Right renal pelvis (tissue), 4 donors: ENCODE measurements at regions not wholly inside any gene's neighbourhood (a gene's known extent, or its start where the extent isn't known, plus 50 kb on each side); places are given as distances from the start of the nearest gene placed in this dataset.
"Not testable (repeated sequence)": the region's sequence is repeated elsewhere in the genome, so short reads cannot be mapped to it uniquely, and the experiment has no call there.

Experiments used
- DNase-seq, 4 donors: peaks; one replicate each; pipeline ENCODE4 v3.0.0-alpha.2; 2013; ENCODE audit warnings: low read depth in 4 of 4, low spot score in 3 of 4, missing footprints in 1 of 4

DNA sequence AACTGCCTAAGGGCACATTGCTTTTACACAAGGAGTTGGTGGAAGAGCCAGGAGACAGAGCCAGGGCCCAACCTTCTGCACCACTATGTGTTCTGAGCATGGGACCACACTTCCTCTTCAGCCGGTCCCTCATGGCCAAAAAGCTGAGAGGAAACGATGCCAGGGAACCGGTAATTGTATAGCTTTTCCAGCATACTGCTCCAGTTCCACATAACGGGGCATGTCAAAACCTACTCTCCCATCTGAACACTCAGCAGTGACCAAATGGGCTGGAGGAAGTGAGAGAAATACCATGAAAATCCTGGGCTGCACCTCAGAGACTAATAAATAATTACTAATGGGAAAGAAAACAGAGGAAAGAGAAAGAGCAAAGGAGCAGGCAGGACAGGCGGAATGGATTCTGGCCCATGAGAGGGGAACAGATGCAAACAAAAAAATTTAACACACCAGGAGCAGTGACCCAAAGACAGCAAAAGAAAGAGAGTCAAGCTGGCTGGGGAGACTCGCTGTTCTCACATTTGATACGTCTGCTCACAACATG lies 52.0 kb upstream of the BMP2 start:
- no peak for DNase-seq

DNA sequence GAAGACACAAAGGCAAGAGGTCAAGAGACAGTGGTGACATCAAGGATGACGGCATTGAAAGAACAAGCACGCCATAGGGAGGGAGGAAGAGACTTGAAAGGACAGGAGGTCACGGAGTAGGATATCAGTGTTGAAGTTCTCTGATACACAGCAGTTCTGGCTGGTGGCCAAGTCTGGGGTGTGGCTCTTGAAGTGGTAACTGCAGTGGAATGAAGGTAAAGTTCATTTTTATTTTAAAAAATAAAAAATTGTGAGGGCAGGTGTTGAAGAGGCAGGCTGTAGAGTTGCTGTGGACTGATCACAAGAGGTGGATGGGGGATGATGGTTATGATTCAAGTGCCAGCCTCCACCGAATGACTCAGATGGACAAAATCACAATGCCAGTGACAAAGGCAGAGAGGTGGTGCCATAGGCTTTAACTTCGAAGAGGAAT lies 53.2 kb upstream of the BMP2 start:
- DNase-seq = no peak

DNA sequence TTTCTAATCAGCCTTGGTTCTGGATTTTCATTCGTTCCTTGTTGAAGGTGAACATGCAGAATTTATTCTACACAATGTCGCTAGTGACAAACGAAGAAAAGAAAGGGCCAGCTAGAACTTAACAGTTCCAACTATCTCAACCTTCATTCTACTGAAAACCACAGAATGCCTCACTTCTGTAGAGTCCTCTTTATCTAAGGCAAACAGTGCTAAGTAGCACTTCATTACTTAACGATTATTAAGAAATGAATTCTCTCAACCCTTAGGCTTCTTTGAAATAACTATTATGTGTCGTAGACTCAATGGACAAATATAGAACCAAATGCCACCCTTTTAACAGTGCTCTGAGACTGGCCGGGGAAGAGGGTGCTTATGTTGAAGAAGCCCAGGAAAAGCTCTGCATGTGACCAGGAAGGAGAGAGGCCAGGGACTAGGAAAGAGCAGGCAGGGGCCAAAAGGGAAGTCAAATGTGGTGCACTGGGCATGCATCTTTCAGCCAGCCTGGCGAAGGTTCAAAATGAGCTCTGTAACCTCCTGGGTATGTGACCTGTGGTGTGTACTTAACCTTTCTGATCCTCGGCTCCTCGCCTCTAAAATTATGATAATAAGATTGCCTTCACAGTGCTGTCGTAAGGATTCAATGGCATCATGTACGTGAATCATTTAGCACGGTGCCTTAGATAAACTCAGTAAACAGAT lies 55.4 kb upstream of the BMP2 start:
- no peak for DNase-seq

DNA sequence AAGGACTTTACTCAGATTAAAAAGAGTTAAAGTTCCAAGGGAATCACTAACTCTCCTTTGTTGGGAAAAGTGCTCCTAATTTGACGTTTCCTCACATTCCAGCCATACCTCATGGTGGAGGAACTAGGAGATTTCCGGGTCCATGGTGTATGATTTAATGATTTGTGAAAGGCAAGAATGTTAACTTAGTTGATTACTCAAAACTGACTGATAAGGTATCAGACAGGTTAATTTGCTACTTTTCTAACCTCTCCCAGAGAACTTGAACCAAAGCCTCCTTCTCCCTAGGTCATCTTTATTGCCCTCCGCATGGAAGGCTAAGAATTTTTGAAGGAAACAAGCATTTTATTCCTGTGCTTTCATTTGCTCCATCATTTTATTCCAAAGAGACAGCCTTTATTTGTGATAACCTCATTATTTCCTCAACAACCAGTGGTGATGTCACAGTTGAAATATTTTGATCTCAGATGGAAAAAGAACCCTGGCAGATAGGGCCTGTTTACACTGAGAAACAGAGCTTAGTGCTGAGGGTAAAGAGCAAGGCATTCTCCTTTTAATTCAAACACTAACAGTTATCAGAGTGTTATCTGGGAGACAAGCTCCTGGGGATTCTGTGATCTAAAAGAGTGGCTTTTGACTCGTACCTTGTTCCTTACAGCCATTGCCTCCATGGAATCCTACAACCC lies 57.4 kb upstream of the BMP2 start:
- no peak for DNase-seq

DNA sequence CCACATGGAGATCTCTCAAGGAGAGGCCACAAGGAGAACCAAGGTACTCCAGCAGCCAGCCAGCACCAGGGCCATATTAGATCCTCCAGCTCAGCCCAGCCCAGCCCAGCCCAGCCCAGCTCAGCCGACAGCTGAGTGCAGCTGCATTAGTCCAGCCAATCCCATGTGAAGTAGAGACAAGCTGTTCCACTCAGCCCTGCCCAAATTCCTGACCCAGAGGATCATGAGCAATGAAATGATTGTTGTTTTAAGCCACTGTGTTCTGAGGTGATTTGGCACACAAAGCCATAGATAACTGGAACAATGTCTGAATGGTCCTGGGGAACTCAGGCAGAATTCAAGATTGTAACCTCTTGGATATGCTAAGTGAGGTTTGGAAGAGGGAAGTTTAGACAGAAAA lies 59.5 kb upstream of the BMP2 start:
- no peak for DNase-seq

DNA sequence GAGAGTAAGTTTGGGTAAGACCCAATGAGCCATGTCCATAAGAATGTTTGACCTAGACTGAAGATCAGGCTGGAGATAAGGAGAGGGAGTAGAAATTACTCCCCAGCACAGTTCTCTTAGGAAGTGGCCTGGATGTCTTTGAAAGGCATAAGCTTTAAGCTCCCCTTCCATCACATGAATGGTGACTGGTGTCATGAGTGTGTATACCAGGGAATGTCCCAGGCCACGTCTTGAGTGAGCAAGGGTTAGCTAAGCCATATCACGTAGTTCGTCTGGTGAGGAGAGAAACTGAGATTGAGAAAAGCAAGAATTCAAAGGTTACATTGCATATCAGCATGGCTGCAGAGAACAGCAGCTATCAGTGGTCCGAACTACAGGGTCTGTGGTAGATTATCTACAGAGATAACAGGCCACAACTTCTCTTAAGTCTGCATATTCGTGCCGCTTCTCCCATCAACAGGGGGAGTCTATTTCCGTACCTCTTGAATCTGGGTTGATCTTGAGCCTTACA lies 60.1 kb upstream of the BMP2 start:
- DNase-seq = no peak

DNA sequence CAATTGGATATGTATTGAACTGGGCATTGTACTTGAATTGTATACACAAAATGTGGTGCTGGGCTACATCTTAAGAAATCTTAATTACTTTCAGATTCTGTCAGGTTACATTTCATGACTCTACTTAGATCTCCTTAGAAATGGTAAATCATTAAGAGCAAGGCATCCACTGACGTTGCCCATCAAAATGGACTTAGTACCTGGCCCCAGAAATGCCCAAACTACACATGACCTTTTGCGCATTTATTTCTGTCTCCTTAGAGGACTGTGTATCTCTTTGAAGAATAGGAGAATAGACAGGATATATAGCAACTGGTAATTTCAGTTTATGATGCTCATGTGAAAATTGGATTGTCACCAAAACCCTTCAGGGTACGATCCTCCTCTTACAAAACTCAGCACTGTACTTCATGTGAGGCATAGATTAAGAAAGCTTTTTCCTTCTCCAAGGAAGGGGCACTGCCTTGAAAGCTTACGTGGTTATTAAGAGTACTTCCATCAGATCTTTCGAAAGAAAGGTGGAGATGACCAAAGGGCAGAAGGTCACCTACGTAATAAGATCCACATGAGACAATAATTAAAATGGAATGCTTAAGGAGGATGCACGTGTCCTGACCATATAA lies 61.4 kb upstream of the BMP2 start:
- no peak for DNase-seq

DNA sequence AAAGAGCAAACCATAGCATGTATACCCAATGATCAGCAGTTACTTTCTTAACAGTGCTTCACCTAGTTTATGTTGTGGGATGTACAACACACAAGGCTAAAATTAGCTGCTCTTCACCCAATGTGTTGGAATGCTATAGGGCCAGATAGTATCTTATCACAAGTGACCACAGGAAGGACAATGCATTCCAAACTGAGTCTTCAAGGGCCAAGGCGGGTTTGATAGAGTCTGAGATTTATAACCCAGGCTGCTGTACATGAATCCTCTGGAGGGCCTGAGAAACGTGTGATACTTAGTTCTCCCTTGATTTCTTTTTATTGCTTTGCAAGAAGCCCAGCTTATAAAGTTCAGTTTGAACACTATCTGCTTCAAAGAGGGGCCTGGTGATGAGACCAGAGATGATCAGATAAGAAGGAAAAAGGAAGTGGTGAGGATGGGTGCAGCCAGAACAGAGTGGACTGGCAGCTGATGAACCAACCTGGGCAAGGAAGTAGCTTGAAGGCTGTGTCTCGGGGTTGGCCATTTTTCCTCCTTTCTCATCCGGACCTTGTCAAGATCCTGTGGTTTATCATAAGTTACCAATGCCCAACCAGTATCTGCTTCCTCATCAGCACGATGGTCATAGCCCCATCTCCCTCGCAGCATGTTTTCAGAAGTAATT lies 62.2 kb upstream of the BMP2 start:
- no peak for DNase-seq

DNA sequence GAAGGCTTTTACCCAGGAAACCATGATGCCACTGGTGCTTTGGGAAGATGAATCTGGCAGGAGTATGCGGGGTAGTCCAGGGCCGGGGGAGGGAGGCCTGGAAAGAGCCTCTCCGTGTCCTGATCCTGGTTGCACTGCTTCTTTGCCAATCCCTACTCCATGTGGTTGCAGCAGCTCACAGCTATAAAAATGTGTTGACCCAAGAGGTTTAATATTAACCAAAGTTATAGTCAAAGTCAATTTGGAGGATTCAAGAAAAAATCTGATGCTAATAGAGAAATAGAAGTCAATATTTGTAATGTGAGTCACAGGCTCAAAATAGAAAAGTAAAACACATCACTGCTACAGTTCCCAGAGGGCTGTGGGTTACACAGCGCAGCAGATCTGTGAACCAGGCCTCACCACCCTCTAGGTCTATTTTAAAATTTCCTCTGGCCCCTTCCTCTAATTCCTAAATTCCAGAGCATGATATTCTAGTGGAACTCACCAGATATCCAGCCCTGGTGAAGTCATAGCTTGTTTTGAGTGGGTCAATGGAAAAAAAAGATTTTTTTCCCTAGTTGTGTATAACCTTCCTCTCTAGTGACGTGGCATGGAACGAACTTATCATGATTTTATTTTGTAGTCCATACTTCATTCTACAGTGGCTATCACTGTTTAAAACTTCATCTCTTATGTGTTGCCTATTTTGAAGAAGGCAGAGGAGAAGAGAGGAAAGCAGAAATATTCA lies 63.2 kb upstream of the BMP2 start:
- no peak for DNase-seq

DNA sequence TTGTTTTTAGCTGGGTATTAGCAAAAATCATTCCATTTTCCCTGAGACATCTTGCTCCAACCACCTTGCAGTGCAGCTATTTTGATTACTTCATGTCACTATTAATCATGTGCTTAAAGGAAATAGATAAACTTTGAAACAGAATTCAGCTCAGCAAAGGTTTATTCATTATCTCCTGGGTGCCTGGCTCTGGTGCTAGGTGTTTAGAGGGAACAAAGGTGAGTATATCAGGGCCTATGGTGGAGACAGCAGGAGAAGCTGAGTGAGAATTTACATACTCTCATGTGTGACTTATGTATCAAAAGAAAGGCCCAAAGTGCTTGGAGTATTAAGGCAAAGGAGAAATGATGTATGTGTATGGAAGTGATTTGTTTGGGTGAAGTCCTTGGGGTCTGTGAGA lies 63.8 kb upstream of the BMP2 start:
- DNase-seq = no peak

DNA sequence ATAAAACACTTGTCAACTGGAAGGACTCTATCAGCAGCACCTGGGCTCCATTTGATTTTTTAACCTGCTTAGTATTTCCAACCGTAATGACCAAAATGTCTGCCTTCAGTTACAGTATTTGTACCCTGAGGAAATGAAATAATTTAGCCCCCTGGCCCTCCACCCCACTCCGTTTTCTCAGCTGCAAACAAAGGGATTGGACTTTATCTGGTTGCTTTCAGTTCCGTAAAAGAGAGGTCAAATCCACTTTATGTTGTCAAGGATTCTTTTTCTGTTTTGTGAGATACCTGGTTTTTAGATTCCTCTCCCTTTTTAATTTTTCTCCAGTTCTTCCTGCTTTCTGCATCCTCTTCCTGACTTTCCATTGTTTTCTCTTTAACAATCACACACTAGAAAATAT lies 64.4 kb upstream of the BMP2 start:
- no peak for DNase-seq

DNA sequence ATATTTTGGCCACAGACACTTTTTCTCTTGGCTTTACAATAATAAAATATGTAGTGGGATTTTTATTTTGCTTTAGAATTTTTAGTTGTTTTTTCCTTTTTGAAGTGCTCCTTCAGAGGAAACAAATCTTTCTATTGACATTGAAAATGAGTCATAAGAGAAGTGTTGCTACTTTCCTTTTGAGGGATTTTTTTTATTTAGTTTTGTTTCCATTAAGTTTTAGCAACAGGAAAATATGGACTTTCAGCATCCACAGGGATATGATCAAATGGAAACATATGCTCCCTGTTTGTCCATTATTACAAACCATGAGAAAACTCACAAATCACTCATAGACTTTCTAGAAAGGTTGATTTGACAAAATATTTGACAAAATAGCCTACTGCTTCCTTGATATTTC lies 65.3 kb upstream of the BMP2 start:
- DNase-seq = no peak

DNA sequence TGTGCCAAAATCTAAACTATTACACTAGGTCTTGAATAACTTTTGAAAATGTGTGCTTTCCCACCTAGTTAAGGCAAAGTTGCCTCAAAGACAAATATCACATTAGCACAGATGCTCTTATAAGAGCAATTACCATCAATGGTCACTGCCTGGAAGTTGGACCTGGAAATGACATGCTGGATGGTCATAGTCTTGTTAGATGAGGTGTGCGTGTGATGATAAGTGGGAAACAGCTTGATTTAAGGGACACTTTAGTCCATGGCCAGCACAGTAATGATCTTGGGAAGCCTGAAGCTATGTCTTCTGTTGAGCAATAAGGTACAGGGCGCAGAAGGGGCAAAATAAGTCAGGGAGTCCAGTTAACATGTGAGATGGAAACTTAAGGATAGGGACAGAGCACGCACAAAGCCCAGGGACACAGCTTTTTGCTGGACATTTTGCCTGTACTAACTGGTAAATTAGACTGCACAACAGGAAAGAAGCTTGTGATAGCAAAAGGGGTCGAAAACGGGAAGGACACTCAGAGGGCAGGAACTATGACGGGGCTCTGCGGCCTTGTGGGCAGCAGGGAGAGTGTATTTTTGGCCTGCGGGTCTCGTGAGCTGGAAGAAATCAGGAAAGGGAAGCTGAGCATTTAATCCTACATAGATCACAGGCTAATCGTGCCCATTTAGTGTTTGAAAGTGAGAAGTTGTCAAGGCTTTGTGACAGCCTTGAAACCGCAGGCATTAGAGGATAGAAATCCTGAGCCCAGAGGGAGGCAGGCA lies 66.7 kb upstream of the BMP2 start:
- DNase-seq = no peak

DNA sequence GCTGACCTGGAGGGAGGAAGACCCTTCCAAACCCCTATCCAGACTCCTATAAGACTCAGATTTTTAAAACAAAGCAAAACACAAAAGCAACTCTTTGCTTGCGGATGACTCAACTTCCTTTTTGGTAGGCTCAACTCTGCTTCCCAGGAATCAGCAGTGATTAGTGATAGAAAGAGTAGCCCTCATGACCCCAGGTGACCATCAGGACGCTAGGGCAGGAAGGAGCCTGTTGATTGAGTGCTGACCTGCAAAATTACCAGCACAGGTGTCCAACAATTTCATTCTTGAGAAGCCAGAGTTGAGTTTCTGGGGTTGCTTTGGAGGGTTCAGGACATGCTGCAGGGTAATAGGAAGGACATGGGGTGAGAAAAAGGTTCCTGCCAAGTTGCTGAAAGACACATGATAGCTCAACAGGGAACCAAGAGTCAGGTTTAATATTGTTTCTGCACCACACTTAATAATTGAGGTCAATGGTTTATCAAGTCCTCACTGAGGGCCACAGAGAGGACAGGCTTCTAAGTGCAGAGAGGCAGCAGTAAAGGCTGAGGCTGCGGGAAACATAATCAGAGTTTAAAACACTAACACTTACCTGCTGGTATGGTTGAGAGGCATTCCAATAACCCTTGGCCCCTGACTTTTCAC lies 67.4 kb upstream of the BMP2 start:
- DNase-seq = no peak

DNA sequence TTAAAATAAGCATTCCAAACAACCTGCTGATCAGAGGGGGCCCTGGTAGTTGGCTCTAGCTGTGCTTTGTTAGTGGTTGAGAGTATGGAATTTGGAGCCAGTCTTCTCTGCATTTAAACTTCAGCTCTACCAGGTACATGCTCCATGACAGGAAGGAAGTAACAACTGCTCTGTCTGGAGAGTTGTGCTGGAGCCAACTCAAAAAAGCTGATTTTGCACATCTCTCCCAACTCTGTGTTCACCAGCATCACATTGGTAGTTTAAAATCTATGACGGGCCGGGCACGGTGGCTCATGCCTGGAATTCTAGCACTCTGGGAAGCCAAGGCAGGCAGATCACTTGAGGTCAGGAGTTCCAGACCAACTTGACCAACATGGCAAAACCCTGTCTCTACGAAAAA lies 68.8 kb upstream of the BMP2 start:
- no peak for DNase-seq

DNA sequence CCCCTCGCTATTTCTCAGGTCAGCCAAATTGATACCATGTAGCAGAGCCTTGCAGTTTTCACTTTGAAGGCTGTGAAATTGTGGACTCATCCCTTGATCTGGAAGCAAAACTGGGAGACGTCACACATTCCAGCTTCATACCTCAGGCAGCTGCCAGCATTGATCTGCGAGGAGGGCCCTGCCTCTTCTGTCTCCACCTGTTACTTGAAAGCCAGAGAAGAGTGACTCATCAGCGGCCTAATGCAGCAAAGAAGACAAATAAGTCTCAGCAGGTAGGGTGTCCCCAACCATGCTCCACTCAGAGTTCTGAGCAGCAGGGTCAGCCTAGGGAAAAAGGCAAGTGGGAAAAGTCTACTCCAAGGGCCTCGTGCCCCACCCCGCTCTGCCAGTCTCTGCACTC lies 69.4 kb upstream of the BMP2 start:
- no peak for DNase-seq

DNA sequence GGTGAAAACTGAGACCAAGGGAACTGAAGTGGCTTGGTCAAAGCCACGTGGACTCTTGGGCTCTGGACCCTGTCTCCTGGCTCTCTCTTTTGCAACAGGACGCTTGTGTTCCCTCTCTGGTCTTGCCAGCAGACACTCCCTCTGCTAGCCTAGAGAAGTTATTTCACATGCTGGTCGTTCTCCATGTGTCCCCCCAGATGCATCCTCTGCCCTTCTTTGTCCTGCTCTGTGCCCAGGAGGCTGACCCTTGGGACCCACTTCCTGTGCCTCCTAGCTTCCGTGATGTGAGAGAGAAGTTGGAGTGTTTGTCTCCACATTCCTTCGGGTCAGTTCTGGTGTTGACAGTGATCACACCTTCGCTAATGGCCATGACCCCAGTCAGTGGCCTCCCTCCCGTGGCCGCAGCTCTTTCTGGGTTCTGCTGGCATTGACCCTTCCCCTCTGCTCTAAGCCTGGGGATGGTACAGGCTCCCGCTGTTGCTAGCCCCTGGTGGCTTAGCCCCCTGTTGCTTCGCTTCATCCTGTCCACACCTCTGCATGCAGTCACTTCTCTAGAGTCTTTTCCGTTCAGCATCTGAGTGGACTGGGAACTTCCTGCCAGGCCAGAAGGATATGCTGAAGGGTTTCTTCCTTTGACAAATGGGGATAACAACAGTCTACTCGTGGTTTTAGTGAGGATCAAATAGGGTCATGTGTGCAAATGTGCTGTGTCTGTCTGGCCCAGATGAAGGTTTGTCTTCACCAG lies 70.1 kb upstream of the BMP2 start:
- DNase-seq = no peak

DNA sequence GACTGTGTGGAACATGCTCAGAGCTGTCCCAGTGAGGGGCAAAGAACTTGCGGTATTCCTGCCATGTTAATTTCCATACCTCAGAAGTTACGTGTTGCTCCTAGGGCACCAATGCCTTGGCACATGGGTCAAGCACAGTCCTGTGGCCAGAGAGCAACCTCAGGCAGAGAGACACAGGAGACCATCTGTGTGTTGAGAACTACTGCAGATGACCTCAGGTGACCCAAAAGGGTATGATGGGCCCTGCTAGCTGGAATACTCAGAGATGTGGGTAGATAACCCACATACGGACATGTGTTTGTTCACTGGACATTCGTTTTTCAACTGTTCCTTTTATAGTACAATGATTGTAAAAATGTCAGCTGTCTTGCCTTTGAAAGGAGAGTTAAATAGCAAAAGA lies 71.5 kb upstream of the BMP2 start:
- no peak for DNase-seq

DNA sequence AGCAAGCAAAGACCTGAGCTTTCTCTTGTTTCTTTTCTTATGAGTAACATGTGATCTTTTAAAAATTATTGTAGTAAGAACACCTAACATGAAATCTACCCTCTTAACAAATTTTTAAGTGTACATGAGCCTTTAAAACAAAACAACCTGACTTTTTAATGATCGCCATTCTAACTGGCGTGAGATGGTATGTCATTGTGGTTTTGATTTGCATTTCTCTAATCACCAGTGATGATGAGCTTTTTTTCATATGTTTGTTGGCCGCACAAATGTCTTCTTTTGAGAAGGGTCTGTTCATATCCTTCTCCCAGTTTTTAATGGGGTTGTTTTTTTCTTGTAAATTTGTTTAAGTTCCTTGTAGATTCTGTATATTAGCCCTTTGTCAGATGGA lies 73.7 kb upstream of the BMP2 start:
- DNase-seq = not testable (repeated sequence)
